Osteoblast (primary cell): ENCODE measurements at regions not wholly inside any gene's neighbourhood (a gene's known extent, or its start where the extent isn't known, plus 50 kb on each side); places are given as distances from the start of the nearest gene placed in this dataset.
A peak's percentile ranks its signal among the peaks of the same experiment; 100 is the strongest.

ENCODE experiments used
- DNase-seq: peaks from one replicate; pipeline ENCODE4 v3.0.0; 2011; ENCODE audit warnings: low spot score, mixed read lengths; ENCODE audit not compliant: insufficient read length; ENCODE audit errors: missing footprints
- H2AFZ ChIP-seq: 2 replicates; pipeline ENCODE4 v1.6.0; 2011; ENCODE audit warnings: mild to moderate bottlenecking, low read length
- H3K27ac ChIP-seq: 2 replicates; pipeline ENCODE4 v1.5.1; 2011; ENCODE audit warnings: mild to moderate bottlenecking, low read depth, low read length, moderate library complexity
- H3K27me3 ChIP-seq: 2 replicates; pipeline ENCODE4 v1.6.0; 2012; ENCODE audit warnings: mild to moderate bottlenecking, control low read depth, inconsistent platforms, low read length, moderate library complexity; ENCODE audit not compliant: insufficient read depth
- H3K36me3 ChIP-seq: 2 replicates; pipeline ENCODE4 v1.5.1; 2011; ENCODE audit warnings: mild to moderate bottlenecking, low read length, control low read depth, moderate library complexity; ENCODE audit not compliant: insufficient read depth
- H3K4me1 ChIP-seq: 2 replicates; pipeline ENCODE4 v1.5.1; 2011; ENCODE audit warnings: mild to moderate bottlenecking, low read length, control low read depth, moderate library complexity; ENCODE audit not compliant: insufficient read depth
- H3K4me2 ChIP-seq: 2 replicates; pipeline ENCODE4 v1.6.0; 2011; ENCODE audit warnings: mild to moderate bottlenecking, low read length; ENCODE audit not compliant: insufficient read depth
- H3K4me3 ChIP-seq: fragments of 200-600 bp; sonication (generic); 3 replicates; pipeline ENCODE4 v1.5.1; 2012; ENCODE audit warnings: mild to moderate bottlenecking, low read length, inconsistent platforms; ENCODE audit not compliant: insufficient read depth
- H3K79me2 ChIP-seq: 2 replicates; pipeline ENCODE4 v1.6.0; 2012; ENCODE audit warnings: mild to moderate bottlenecking, low read length, control low read depth, inconsistent platforms; ENCODE audit not compliant: insufficient read depth
- H3K9me3 ChIP-seq: 2 replicates; pipeline ENCODE4 v1.5.1; 2011; ENCODE audit warnings: low read depth, low read length, control low read depth
- H4K20me1 ChIP-seq: 2 replicates; pipeline ENCODE4 v1.6.0; 2012; ENCODE audit warnings: mild to moderate bottlenecking, low read length, control low read depth; ENCODE audit not compliant: insufficient read depth
- CTCF ChIP-seq: IDR thresholded peaks from 2 replicates; pipeline ENCODE4 v1.5.1; 2011; ENCODE audit warnings: mild to moderate bottlenecking, low read depth, low read length, moderate library complexity; ENCODE audit errors: extremely low read depth

GRCh38 chr6:90413396-90413795, 116.8 kb upstream of the BACH2 start:
- TF ChIP-seq CTCF: no peak
- Histone ChIP-seq H3K9me3 (no peaks in the 10 kb centered on the region), H4K20me1 (no peaks in the 10 kb centered on the region), H3K36me3 (no peaks in the 10 kb centered on the region), H3K27me3 (peaks cover 23% of the 10 kb centered on the region), H3K4me3 (peak overlapping the region; percentile 60), H3K4me1 (no peaks in the 10 kb centered on the region), H2AFZ (peak overlapping the region; percentile 74), H3K27ac (no peak overlapping the region), H3K79me2 (no peaks in the 10 kb centered on the region), H3K4me2 (peak overlapping the region; percentile 73)
- no peak for DNase-seq

- Histone ChIP-seq H3K36me3 (no peaks in the 10 kb centered on the region), H2AFZ (no peak overlapping the region), H3K27me3 (peaks cover 20% of the 10 kb centered on the region), H3K4me3 (no peak overlapping the region), H3K9me3 (no peaks in the 10 kb centered on the region), H3K79me2 (no peaks in the 10 kb centered on the region), H4K20me1 (no peaks in the 10 kb centered on the region), H3K27ac (no peak overlapping the region), H3K4me2 (no peak overlapping the region), H3K4me1 (no peaks in the 10 kb centered on the region)
- no peak for TF ChIP-seq CTCF
- no peak for DNase-seq
Measured at GRCh38 chr6:90412538-90413369, 116.1 kb upstream of the BACH2 start.

- H3K27me3 ChIP-seq: peaks cover 20% of the 10 kb centered on the region
- H3K27ac ChIP-seq: no peak overlapping the region
- H3K79me2 ChIP-seq: no peaks in the 10 kb centered on the region
- no peak for TF ChIP-seq CTCF
- DNase-seq: no peak
- no peak overlapping the region for H3K4me3 ChIP-seq
- H3K4me2 ChIP-seq: no peak overlapping the region
- no peaks in the 10 kb centered on the region for H3K9me3 ChIP-seq
- H4K20me1 ChIP-seq: no peaks in the 10 kb centered on the region
- H3K4me1 ChIP-seq: no peaks in the 10 kb centered on the region
- no peak overlapping the region for H2AFZ ChIP-seq
- H3K36me3 ChIP-seq: no peaks in the 10 kb centered on the region
Measured at GRCh38 chr6:90411292-90411781, 114.7 kb upstream of the BACH2 start.

GRCh38 chr6:90409700-90410099, 113.1 kb upstream of the BACH2 start:
- no peaks in the 10 kb centered on the region for H3K4me1 ChIP-seq
- no peaks in the 10 kb centered on the region for H4K20me1 ChIP-seq
- no peaks in the 10 kb centered on the region for H3K79me2 ChIP-seq
- no peak for TF ChIP-seq CTCF
- H3K4me2 ChIP-seq: no peak overlapping the region
- no peak overlapping the region for H3K4me3 ChIP-seq
- no peak overlapping the region for H2AFZ ChIP-seq
- no peak for DNase-seq
- H3K27me3 ChIP-seq: peaks cover 17% of the 10 kb centered on the region
- H3K27ac ChIP-seq: no peak overlapping the region
- no peaks in the 10 kb centered on the region for H3K9me3 ChIP-seq
- H3K36me3 ChIP-seq: no peaks in the 10 kb centered on the region
